K562 (cell line): ENCODE measurements at regions not wholly inside any gene's neighbourhood (a gene's known extent, or its start where the extent isn't known, plus 50 kb on each side); places are given as distances from the start of the nearest gene placed in this dataset.

Source experiments
- ATAC-seq: fragments of 200-7000 bp; cut with Tn5 transposase; 3 replicates; pipeline ENCODE4 v1.9.1; 2020; ENCODE audit warnings: moderate library complexity
- BruUV-seq: library from RNA; stranded (reverse); fragments of 400-500 nt; replicated peaks from 2 replicates; lab custom pipeline; 2021; lab: Mats Ljungman, UMichigan
- CTCF ChIA-PET: fragments of 300-600 bp; formaldehyde crosslinking; extraction: SDS; loops from one replicate; lab custom pipeline; 2021; ENCODE audit warnings: low intra/inter-chr PET ratio; lab: Yijun Ruan, JAX
- POLR2A ChIA-PET: fragments of 300-600, 350-650 bp; sonication (Branson Sonifier 250); formaldehyde crosslinking; extraction: SDS; loops from one replicate; lab custom pipeline; 2021; ENCODE audit warnings: antibody characterized with exemption, inconsistent platforms; lab: Yijun Ruan, JAX
- DNase-seq, 4 experiments: peaks; one replicate each; pipeline versions ENCODE4 v3.0.0 to v3.0.0-alpha.2; 2011 to 2018; ENCODE audit warnings: low spot score in 3 of 4, mixed read lengths in 3 of 4; ENCODE audit errors: extremely low read depth in 1 of 4
- FAIRE-seq: peaks from 2 replicates; lab custom pipeline; 2011; peaks lifted over from hg19 to GRCh38; lab: Jason Lieb, UNC
- H2AFZ ChIP-seq: 2 replicates; pipeline ENCODE4 v1.6.0; 2011; ENCODE audit warnings: low read depth, low read length, control low read depth, inconsistent platforms
- H3K27ac ChIP-seq: fragments of 200-600 bp; 3 replicates; pipeline ENCODE4 v1.8.0; 2011; ENCODE audit warnings: low read depth, mild to moderate bottlenecking, control low read depth, inconsistent platforms, low read length, moderate library complexity, mixed read lengths; ENCODE audit errors: extremely low read depth
- H3K27me3 ChIP-seq, 2 experiments: fragments of 300-600 bp in 1 of 2; 2 replicates in 1 of 2; 3 replicates in 1 of 2; pipeline versions ENCODE4 v1.6.0 to v1.8.0; 2011; ENCODE audit warnings: inconsistent platforms in 2 of 2, low read length in 2 of 2, mild to moderate bottlenecking in 1 of 2, mixed read lengths in 1 of 2, moderate library complexity in 1 of 2; ENCODE audit not compliant: control insufficient read depth in 2 of 2, insufficient read depth in 2 of 2
- H3K36me3 ChIP-seq: fragments of 300-600 bp; 3 replicates; pipeline ENCODE4 v1.8.0; 2011; ENCODE audit warnings: mild to moderate bottlenecking, low read length, inconsistent platforms; ENCODE audit not compliant: control insufficient read depth, insufficient read depth
- H3K4me1 ChIP-seq, 2 experiments: fragments of 200-600 bp in 1 of 2; replicated peaks in 1 of 2; 2 replicates in 1 of 2; 3 replicates in 1 of 2; pipeline versions ENCODE4 v1.5.1 to v1.8.0; 2011; ENCODE audit warnings: inconsistent platforms in 2 of 2, low read length in 2 of 2, mild to moderate bottlenecking in 1 of 2, mixed read lengths in 1 of 2, moderate library complexity in 1 of 2; ENCODE audit not compliant: control insufficient read depth in 2 of 2, insufficient read depth in 2 of 2
- H3K4me2 ChIP-seq: 2 replicates; pipeline ENCODE4 v1.6.1; 2011; ENCODE audit warnings: low read length, control low read depth, inconsistent platforms, mixed read lengths; ENCODE audit not compliant: insufficient read depth
- H3K4me3 ChIP-seq: fragments of 200-600 bp; sonication (generic), shearing (Covaris generic); 2 replicates; pipeline ENCODE4 v1.5.1; 2016; ENCODE audit warnings: control low read depth, inconsistent platforms
- H3K79me2 ChIP-seq: fragments of 200-600 bp; 3 replicates; pipeline ENCODE4 v1.8.0; 2011; ENCODE audit warnings: low read length, inconsistent platforms; ENCODE audit not compliant: control insufficient read depth, insufficient read depth
- H3K9ac ChIP-seq, 2 experiments: 2 replicates each; pipeline versions ENCODE4 v1.6.0 to v1.6.1; 2011; ENCODE audit warnings: low read depth in 2 of 2, low read length in 2 of 2, control low read depth in 1 of 2, inconsistent platforms in 1 of 2, mild to moderate bottlenecking in 1 of 2, mixed read lengths in 1 of 2; ENCODE audit not compliant: insufficient read depth in 1 of 2
- H3K9me1 ChIP-seq: one replicate; pipeline ENCODE4 v1.6.0; 2011; ENCODE audit warnings: inconsistent platforms, mild to moderate bottlenecking, low read length, moderate library complexity; ENCODE audit not compliant: control insufficient read depth, insufficient read depth
- H3K9me3 ChIP-seq: replicated peaks from 2 replicates; pipeline ENCODE4 v1.5.1; 2011; ENCODE audit warnings: low read depth, low read length, inconsistent platforms; ENCODE audit not compliant: control insufficient read depth, insufficient read depth
- H4K20me1 ChIP-seq: replicated peaks from 2 replicates; pipeline ENCODE4 v1.6.1; 2011; ENCODE audit warnings: low read length, inconsistent platforms, mixed read lengths; ENCODE audit not compliant: control insufficient read depth, insufficient read depth
- CGGBP1 ChIP-seq: fragments of 250-450 bp; sonication (Bioruptor Pico); IDR thresholded peaks from 2 replicates; pipeline ENCODE4 v1.9.0; 2021; ENCODE audit warnings: mild to moderate bottlenecking
- ESRRB ChIP-seq: fragments of 250-450 bp; sonication (Bioruptor Pico); IDR thresholded peaks from 2 replicates; pipeline ENCODE4 v1.5.0; 2020; ENCODE audit warnings: mild to moderate bottlenecking, moderate library complexity, borderline replicate concordance
- FOXO4 ChIP-seq: fragments of 450-650 bp; formaldehyde crosslinking; IDR thresholded peaks from 2 replicates; pipeline ENCODE4 v1.4.0; 2020; ENCODE audit warnings: mild to moderate bottlenecking, moderate library complexity
- HNRNPH1 ChIP-seq: fragments of 200-400 bp; formaldehyde crosslinking; optimal IDR thresholded peaks from 2 replicates; pipeline ENCODE3; 2017; ENCODE audit warnings: low read depth, mild to moderate bottlenecking, low read length, moderate library complexity
- RAD21 ChIP-seq, 2 experiments: fragments of 250-450 bp in 1 of 2; fragments of 450-650 bp in 1 of 2; sonication (Bioruptor Pico) in 1 of 2; formaldehyde crosslinking in 1 of 2; IDR thresholded peaks in 1 of 2; conservative IDR thresholded peaks in 1 of 2; 2 replicates each; pipeline versions ENCODE4 v1.4.0 to v1.8.0; 2020 to 2022; ENCODE audit warnings: mild to moderate bottlenecking in 2 of 2, moderate library complexity in 1 of 2
- TAF15 ChIP-seq: fragments of 200-400 bp; formaldehyde crosslinking; IDR thresholded peaks from 2 replicates; pipeline ENCODE4 v1.6.1; 2017; ENCODE audit warnings: mild to moderate bottlenecking, low read depth, low read length, moderate library complexity
- ZBTB34 ChIP-seq: fragments of 250-450 bp; sonication (Bioruptor Pico); IDR thresholded peaks from 2 replicates; pipeline ENCODE4 v1.8.0; 2021; ENCODE audit warnings: mild to moderate bottlenecking, moderate library complexity
- ZNF3 ChIP-seq: fragments of 250-450 bp; sonication (Bioruptor Pico); IDR thresholded peaks from 2 replicates; pipeline ENCODE4 v1.5.0; 2021; ENCODE audit warnings: mild to moderate bottlenecking, moderate library complexity
- ZNF584 ChIP-seq: fragments of 200-800 bp; sonication (Bioruptor generic); IDR thresholded peaks from 2 replicates; pipeline ENCODE4 v1.6.1; 2016; ENCODE audit warnings: low read depth, mild to moderate bottlenecking, missing genetic modification characterization, missing compliant biosample characterization
- ZNF778 ChIP-seq: fragments of 450-650 bp; formaldehyde crosslinking; IDR thresholded peaks from 2 replicates; pipeline ENCODE4 v1.4.0; 2020; ENCODE audit warnings: mild to moderate bottlenecking, moderate library complexity
- ZNF79 ChIP-seq: fragments of 250-450 bp; sonication (Bioruptor Pico); IDR thresholded peaks from 2 replicates; pipeline ENCODE4 v1.4.0; 2020; ENCODE audit warnings: low read depth, mild to moderate bottlenecking, moderate library complexity
- ZNF830 ChIP-seq: fragments of 250-450 bp; sonication (Bioruptor Pico); IDR thresholded peaks from 2 replicates; pipeline ENCODE4 v1.5.0; 2021; ENCODE audit warnings: mild to moderate bottlenecking
- WGBS: fragments of 100-300 bp; shearing (Covaris generic); methylation state at CpG from one replicate; pipeline ENCODE4 v1.1.6; 2016; ENCODE audit warnings: low coverage, mixed read lengths; ENCODE audit not compliant: insufficient coverage; ENCODE audit errors: missing lambda C conversion rate; 5-methylcytosine and 5-hydroxymethylcytosine counted together
- in situ Hi-C: fragments of 300-500 bp; cut with MboI; formaldehyde crosslinking; loops from 4 replicates; pipeline ENCODE4 v1.15.0; 2018; ENCODE audit warnings: inconsistent platforms, mixed read lengths
- intact Hi-C: fragments of 100-400 bp; cut with micrococcal nuclease; formaldehyde crosslinking; loops from 2 replicates; pipeline ENCODE4 v1.14.2; 2022

- WGBS, result 22% methylated on average over 4 of the region's 4 CpGs
- peaks cover 58% of the 10 kb centered on the region for H3K36me3 ChIP-seq
- peaks cover 53% of the 10 kb centered on the region for H4K20me1 ChIP-seq
- FAIRE-seq (no peak), DNase-seq (no peak), ATAC-seq (no peak)
- no peaks in the 10 kb centered on the region for H3K9me3 ChIP-seq
- no peaks in the 10 kb centered on the region for H3K27me3 ChIP-seq
- CTCF ChIA-PET, result no interaction called here
- no peak overlapping the region for H2AFZ ChIP-seq
- peak overlapping the region; percentile 2; the same call in 1 of the 3 replicates for H3K27ac ChIP-seq
- in situ Hi-C loops (no loop called here), intact Hi-C loops (loop anchor here (10.0 kb wide), 1 partner anchor 372 kb away; no protein-coding TSS in a partner anchor)
- POLR2A ChIA-PET, result no interaction called here
- no peaks in the 10 kb centered on the region for H3K9me1 ChIP-seq
- H3K4me3 ChIP-seq, result peak overlapping the region; percentile 69
- H3K9ac ChIP-seq, result peak overlapping the region in 1 of 2 experiments; percentile 89; a peak in 1 of 4 replicates
- H3K4me1 ChIP-seq, result peaks cover 11 to 42% of the 10 kb centered on the region in 2 experiments
- TF ChIP-seq FOXO4, result no peak
- no peak for TF ChIP-seq RAD21 (CRISPR knock-in tag; conservative IDR thresholded peaks at IDR 0.05 in 1 of 2, IDR thresholded peaks at IDR 0.05 in 1 of 2)
- no peak for TF ChIP-seq ZNF79 (CRISPR knock-in tag)
- no peak for TF ChIP-seq CGGBP1
- TF ChIP-seq TAF15, result no peak
- no peak for TF ChIP-seq ZNF778
- TF ChIP-seq ZNF3, result no peak
- no peak for TF ChIP-seq ZNF584 (CRISPR knock-in tag)
- no peak for TF ChIP-seq ZNF830 (CRISPR knock-in tag)
- TF ChIP-seq ESRRB (CRISPR knock-in tag), result no peak
- TF ChIP-seq HNRNPH1, result no peak
- no peak for TF ChIP-seq ZBTB34
- peak overlapping the region; percentile 71 for H3K4me2 ChIP-seq
- BruUV-seq, result no TSS peak
- H3K79me2 ChIP-seq, result peaks cover 90% of the 10 kb centered on the region
Observed at GRCh38 chr3:72442759-72443158, 405.5 kb downstream of the SHQ1 start.
